ENCODE measurements at regions not wholly inside any gene's neighbourhood (a gene's known extent, or its start where the extent isn't known, plus 50 kb on each side); places are given as distances from the start of the nearest gene placed in this dataset.

DNA sequence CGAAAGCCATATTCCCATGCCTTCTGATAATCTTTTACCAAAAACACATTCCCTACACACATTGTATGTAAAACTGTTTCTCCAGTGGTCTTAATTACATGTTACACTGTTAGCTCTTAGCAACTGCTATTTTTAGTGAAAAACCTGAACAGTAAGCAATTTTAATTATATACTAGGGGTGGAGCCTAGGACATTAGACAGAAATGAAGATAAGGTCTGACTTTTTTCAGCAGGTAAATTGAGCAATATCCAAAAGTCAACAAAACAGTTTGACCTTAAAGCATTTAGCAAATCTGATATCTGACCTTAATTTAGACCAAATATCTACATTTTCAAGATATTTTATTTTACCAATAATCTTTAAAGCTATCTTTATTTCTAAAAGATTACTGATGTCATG is 60.2 kb downstream of the PDE6H start:
- DNase-seq (ENCODE audit: low spot score): no peak
- Mint-ChIP-seq H3K9me3 (no peaks in the 10 kb centered on the region), H3K27me3 (peaks cover 23 to 32% of the 10 kb centered on the region in 2 donors), H3K4me1 (ENCODE audit: low read depth in 2 of 2) (no peaks in the 10 kb centered on the region), H3K4me3 (no peak overlapping the region), H3K36me3 (peaks cover 2% of the 10 kb centered on the region), H3K27ac (no peak overlapping the region)
- no peak for ATAC-seq

- no peak overlapping the region for H3K27ac Mint-ChIP-seq
- no peak overlapping the region for H3K4me3 Mint-ChIP-seq
- H3K36me3 Mint-ChIP-seq: no peaks in the 10 kb centered on the region
- DNase-seq (ENCODE audit: low spot score): no peak
- no peaks in the 10 kb centered on the region for H3K4me1 Mint-ChIP-seq (ENCODE audit: low read depth in 2 of 2)
- H3K27me3 Mint-ChIP-seq: peaks cover 17 to 29% of the 10 kb centered on the region in 2 donors
- H3K9me3 Mint-ChIP-seq: no peaks in the 10 kb centered on the region
- ATAC-seq: no peak
These were observed 60.8 kb downstream of the PDE6H start for GRCh38 chr12:15033641-15034040.

DNA sequence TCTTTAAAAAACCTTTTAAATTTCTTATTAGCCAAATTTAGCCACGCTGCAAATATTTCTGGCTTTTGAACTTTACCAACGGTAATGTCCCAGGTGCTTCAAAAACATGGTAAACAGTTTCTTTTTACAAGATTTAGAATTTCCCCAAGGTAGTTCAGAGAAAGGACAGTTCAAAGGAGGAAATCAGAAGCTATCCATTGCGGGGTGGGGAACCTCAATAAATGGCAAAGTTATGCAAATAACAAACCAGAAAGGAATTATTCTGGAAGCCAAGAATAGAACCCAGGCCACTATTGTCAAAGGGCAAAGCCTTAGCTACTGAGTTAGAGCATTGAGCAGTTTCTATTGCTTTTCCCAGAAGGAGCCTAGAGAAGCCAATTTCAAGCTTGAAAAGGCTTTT is 62.3 kb downstream of the PDE6H start:
- DNase-seq (ENCODE audit: low spot score): no peak

GRCh38 chr12:15037091-15037687 is 64.3 kb downstream of the PDE6H start:
- H3K4me3 Mint-ChIP-seq: no peak overlapping the region
- H3K4me1 Mint-ChIP-seq (ENCODE audit: low read depth in 2 of 2): no peaks in the 10 kb centered on the region
- no peak for DNase-seq (ENCODE audit: low spot score)
- no peaks in the 10 kb centered on the region for H3K36me3 Mint-ChIP-seq
- ATAC-seq: no peak
- H3K9me3 Mint-ChIP-seq: no peaks in the 10 kb centered on the region
- no peak overlapping the region for H3K27ac Mint-ChIP-seq
- peaks cover 7 to 20% of the 10 kb centered on the region in 2 donors for H3K27me3 Mint-ChIP-seq

More for the DNA sequence above, 62.3 kb downstream of the PDE6H start:
- peaks cover 6 to 24% of the 10 kb centered on the region in 2 donors for H3K27me3 Mint-ChIP-seq
- ATAC-seq: no peak
- no peak overlapping the region for H3K4me3 Mint-ChIP-seq
- no peak overlapping the region for H3K27ac Mint-ChIP-seq
- H3K36me3 Mint-ChIP-seq: no peaks in the 10 kb centered on the region
- no peaks in the 10 kb centered on the region for H3K9me3 Mint-ChIP-seq
- no peaks in the 10 kb centered on the region for H3K4me1 Mint-ChIP-seq (ENCODE audit: low read depth in 2 of 2)

GRCh38 chr12:15038137-15038536 is 65.3 kb downstream of the PDE6H start:
- DNase-seq (ENCODE audit: low spot score) (no peak), ATAC-seq (peak in 1 of 2 donors; percentile 40)
- no peak overlapping the region for H3K27ac Mint-ChIP-seq
- H3K4me3 Mint-ChIP-seq: no peak overlapping the region
- H3K36me3 Mint-ChIP-seq: no peaks in the 10 kb centered on the region
- H3K27me3 Mint-ChIP-seq: peaks cover 13 to 20% of the 10 kb centered on the region in 2 donors
- H3K4me1 Mint-ChIP-seq (ENCODE audit: low read depth in 2 of 2): no peaks in the 10 kb centered on the region
- no peaks in the 10 kb centered on the region for H3K9me3 Mint-ChIP-seq

DNA sequence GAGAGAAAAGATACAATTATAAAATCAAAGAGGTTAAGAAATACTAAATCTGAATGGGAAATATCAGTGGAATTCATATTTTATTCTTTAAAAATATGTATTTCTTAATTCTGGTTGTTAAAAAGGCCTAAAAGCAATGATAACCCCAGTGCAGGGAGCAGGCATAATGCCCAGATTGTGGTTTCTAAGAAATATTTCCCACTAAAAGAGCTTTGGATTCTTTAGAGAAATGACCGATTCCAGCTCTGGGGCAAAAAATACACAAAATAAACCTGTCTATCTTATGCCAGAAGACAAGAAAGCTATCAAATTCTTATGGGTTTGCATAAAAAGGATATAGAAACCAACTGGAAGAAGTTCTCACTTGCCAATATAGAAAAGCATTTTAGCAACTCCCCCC is 71.6 kb downstream of the PDE6H start:
- peaks cover 10 to 24% of the 10 kb centered on the region in 2 donors for H3K27me3 Mint-ChIP-seq
- H3K4me3 Mint-ChIP-seq: no peak overlapping the region
- no peaks in the 10 kb centered on the region for H3K9me3 Mint-ChIP-seq
- no peak for DNase-seq (ENCODE audit: low spot score)
- H3K27ac Mint-ChIP-seq: no peak overlapping the region
- H3K4me1 Mint-ChIP-seq (ENCODE audit: low read depth in 2 of 2): no peaks in the 10 kb centered on the region
- no peak for ATAC-seq
- no peaks in the 10 kb centered on the region for H3K36me3 Mint-ChIP-seq

GRCh38 chr12:15045451-15045850 is 72.6 kb downstream of the PDE6H start:
- Mint-ChIP-seq H3K27me3 (peaks cover 12 to 18% of the 10 kb centered on the region in 2 donors), H3K27ac (no peak overlapping the region), H3K4me3 (no peak overlapping the region), H3K36me3 (no peaks in the 10 kb centered on the region), H3K4me1 (ENCODE audit: low read depth in 2 of 2) (peaks cover 0 to under 1% of the 10 kb centered on the region in 2 donors), H3K9me3 (no peaks in the 10 kb centered on the region)
- no peak for ATAC-seq
- no peak for DNase-seq (ENCODE audit: low spot score)

DNA sequence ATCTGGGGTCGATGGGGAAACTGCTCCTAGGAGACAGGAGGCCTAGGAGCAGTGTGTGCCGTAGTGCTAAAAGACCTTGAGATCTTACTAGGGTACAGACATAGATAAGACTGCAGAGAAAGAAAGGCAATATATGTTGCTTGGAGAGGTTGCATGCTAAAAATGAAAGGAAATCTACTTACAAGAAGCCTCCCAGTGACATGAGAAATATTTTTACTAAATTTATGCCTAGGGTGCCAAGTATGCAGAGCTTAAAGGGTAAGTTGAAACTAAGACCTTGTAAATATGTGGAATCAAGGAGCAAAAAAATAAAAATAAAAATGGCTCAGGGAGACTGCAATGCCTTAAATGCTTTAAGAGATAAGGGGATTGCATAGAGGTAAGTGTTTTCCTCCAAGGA is 74.8 kb downstream of the PDE6H start:
- ATAC-seq: no peak
- Mint-ChIP-seq H3K9me3 (no peaks in the 10 kb centered on the region), H3K4me3 (no peak overlapping the region), H3K27ac (no peak overlapping the region), H3K4me1 (ENCODE audit: low read depth in 2 of 2) (peaks cover 0 to 4% of the 10 kb centered on the region in 2 donors), H3K36me3 (no peaks in the 10 kb centered on the region), H3K27me3 (peaks cover 17 to 19% of the 10 kb centered on the region in 2 donors)
- no peak for DNase-seq (ENCODE audit: low spot score)

GRCh38 chr12:15049461-15050153 is 76.8 kb downstream of the PDE6H start:
- Mint-ChIP-seq H3K27ac (no peak overlapping the region), H3K36me3 (no peaks in the 10 kb centered on the region), H3K27me3 (peaks cover 21 to 22% of the 10 kb centered on the region in 2 donors), H3K4me1 (ENCODE audit: low read depth in 2 of 2) (peaks cover 0 to 4% of the 10 kb centered on the region in 2 donors), H3K4me3 (no peak overlapping the region), H3K9me3 (no peaks in the 10 kb centered on the region)
- DNase-seq (ENCODE audit: low spot score) (no peak), ATAC-seq (no peak)

- Mint-ChIP-seq H3K9me3 (no peaks in the 10 kb centered on the region), H3K4me1 (ENCODE audit: low read depth in 2 of 2) (peaks cover 0 to 4% of the 10 kb centered on the region in 2 donors), H3K27me3 (peaks cover 21 to 22% of the 10 kb centered on the region in 2 donors), H3K4me3 (no peak overlapping the region), H3K36me3 (no peaks in the 10 kb centered on the region), H3K27ac (no peak overlapping the region)
- ATAC-seq: no peak
- DNase-seq (ENCODE audit: low spot score): no peak
These were observed 77.8 kb downstream of the PDE6H start for GRCh38 chr12:15050659-15051058.

- H3K36me3 Mint-ChIP-seq: no peaks in the 10 kb centered on the region
- DNase-seq (ENCODE audit: low spot score) (no peak), ATAC-seq (no peak)
- H3K27ac Mint-ChIP-seq: no peak overlapping the region
- no peak overlapping the region for H3K4me3 Mint-ChIP-seq
- peaks cover 10 to 12% of the 10 kb centered on the region in 2 donors for H3K27me3 Mint-ChIP-seq
- no peaks in the 10 kb centered on the region for H3K9me3 Mint-ChIP-seq
- H3K4me1 Mint-ChIP-seq (ENCODE audit: low read depth in 2 of 2): peaks cover 0 to 4% of the 10 kb centered on the region in 2 donors
These were observed 79.8 kb downstream of the PDE6H start for GRCh38 chr12:15052691-15053090.

- H3K4me3 Mint-ChIP-seq: no peak overlapping the region
- H3K27me3 Mint-ChIP-seq: peaks cover 13 to 26% of the 10 kb centered on the region in 2 donors
- DNase-seq (ENCODE audit: low spot score): no peak
- ATAC-seq: no peak
- no peaks in the 10 kb centered on the region for H3K36me3 Mint-ChIP-seq
- no peaks in the 10 kb centered on the region for H3K9me3 Mint-ChIP-seq
- no peaks in the 10 kb centered on the region for H3K4me1 Mint-ChIP-seq (ENCODE audit: low read depth in 2 of 2)
- no peak overlapping the region for H3K27ac Mint-ChIP-seq
These were observed 83.4 kb downstream of the PDE6H start for GRCh38 chr12:15056218-15056617.
